GM13976 (cell line): ENCODE measurements at regions not wholly inside any gene's neighbourhood (a gene's known extent, or its start where the extent isn't known, plus 50 kb on each side); places are given as distances from the start of the nearest gene placed in this dataset.

Source experiments
- DNase-seq: peaks from one replicate; pipeline ENCODE4 v3.0.0; 2012; ENCODE audit warnings: low spot score
- CTCF ChIP-seq: IDR thresholded peaks from 2 replicates; pipeline ENCODE4 v1.5.1; 2012; ENCODE audit warnings: borderline replicate concordance, mild to moderate bottlenecking; ENCODE audit not compliant: insufficient read depth; ENCODE audit errors: extremely low read depth, missing control alignments, control extremely low read depth
- in situ Hi-C: fragments of 300-500 bp; cut with MboI; formaldehyde crosslinking; loops from one replicate; pipeline ENCODE4 v1.12.0; 2022; ENCODE audit warnings: low sequenced_read_pairs, mixed read lengths, inconsistent platforms; ENCODE audit not compliant: unreplicated experiment

GRCh38 chrX:6851140-6851539 lies 296.4 kb upstream of the STS start:
- TF ChIP-seq CTCF, result no peak
- no peak for DNase-seq
- in situ Hi-C loops, result no loop called here

- in situ Hi-C loops, result no loop called here
- no peak for DNase-seq
- no peak for TF ChIP-seq CTCF
These were observed 297.6 kb upstream of the STS start for GRCh38 chrX:6849716-6850414.

GRCh38 chrX:6832619-6833018 lies 297.7 kb upstream of the VCX3A start:
- no peak for DNase-seq
- no peak for TF ChIP-seq CTCF

GRCh38 chrX:6826856-6827255 lies 291.9 kb upstream of the VCX3A start:
- DNase-seq, result no peak
- TF ChIP-seq CTCF, result no peak
- in situ Hi-C loops, result no loop called here

More at GRCh38 chrX:6832619-6833018, 297.7 kb upstream of the VCX3A start:
- in situ Hi-C loops, result no loop called here

- DNase-seq, result no peak
- TF ChIP-seq CTCF, result no peak
- in situ Hi-C loops, result no loop called here
These were observed 286.8 kb upstream of the VCX3A start for GRCh38 chrX:6821730-6822129.

- DNase-seq, result no peak
- in situ Hi-C loops, result no loop called here
- TF ChIP-seq CTCF, result no peak
These were observed 279.0 kb upstream of the VCX3A start for GRCh38 chrX:6813836-6814370.

- in situ Hi-C loops, result no loop called here
- DNase-seq, result no peak
- TF ChIP-seq CTCF, result no peak
These were observed 277.2 kb upstream of the VCX3A start for GRCh38 chrX:6812087-6812486.
